IMR-90 (cell line): ENCODE measurements at regions not wholly inside any gene's neighbourhood (a gene's known extent, or its start where the extent isn't known, plus 50 kb on each side); places are given as distances from the start of the nearest gene placed in this dataset.

Experiments
- ATAC-seq: fragments of 200-7000 bp; cut with Tn5 transposase; 2 replicates; pipeline ENCODE4 v1.9.1; 2020; ENCODE audit warnings: low read depth, mild to moderate bottlenecking, moderate library complexity
- BruUV-seq: library from RNA; stranded (reverse); fragments of 400-500 nt; replicated peaks from 2 replicates; lab custom pipeline; 2021; lab: Mats Ljungman, UMichigan
- CTCF ChIA-PET: fragments of 300-600 bp; formaldehyde crosslinking; extraction: SDS; loops from one replicate; lab custom pipeline; 2021; ENCODE audit warnings: antibody characterized with exemption; lab: Yijun Ruan, JAX
- POLR2A ChIA-PET: fragments of 300-600 bp; sonication (Branson Sonifier 250); formaldehyde crosslinking; loops from one replicate; lab custom pipeline; 2022; ENCODE audit warnings: antibody characterized with exemption; ENCODE audit not compliant: unreplicated experiment; lab: Charles Lee
- DNase-seq: peaks from one replicate; pipeline ENCODE4 v3.0.0; 2013
- H2AFZ ChIP-seq: replicated peaks from 2 replicates; pipeline ENCODE3; 2013; ENCODE audit warnings: low read length, mild to moderate bottlenecking; ENCODE audit not compliant: poor library complexity
- H2AK5ac ChIP-seq: 2 replicates; pipeline ENCODE4 v1.6.1; 2013; ENCODE audit warnings: low read depth, low read length, inconsistent platforms
- H2AK9ac ChIP-seq: replicated peaks from 2 replicates; pipeline ENCODE3; 2013; ENCODE audit warnings: mild to moderate bottlenecking, low read depth, low read length, moderate library complexity; ENCODE audit not compliant: poor library complexity
- H2BK120ac ChIP-seq: 2 replicates; pipeline ENCODE4 v1.6.1; 2013; ENCODE audit warnings: low read depth, low read length, inconsistent platforms
- H2BK15ac ChIP-seq: 3 replicates; pipeline ENCODE4 v1.6.1; 2013; ENCODE audit warnings: low read depth, low read length, inconsistent platforms
- H2BK20ac ChIP-seq: 2 replicates; pipeline ENCODE4 v1.6.1; 2013; ENCODE audit warnings: low read depth, mild to moderate bottlenecking, inconsistent platforms, low read length, moderate library complexity
- H2BK5ac ChIP-seq: 2 replicates; pipeline ENCODE4 v1.6.1; 2013; ENCODE audit warnings: mild to moderate bottlenecking, low read depth, low read length, inconsistent platforms; ENCODE audit not compliant: poor library complexity, severe bottlenecking
- H3K14ac ChIP-seq: replicated peaks from 2 replicates; pipeline ENCODE4 v1.6.1; 2013; ENCODE audit warnings: low read depth, low read length, inconsistent platforms
- H3K18ac ChIP-seq: 2 replicates; pipeline ENCODE4 v1.6.1; 2013; ENCODE audit warnings: low read depth, low read length, control low read depth
- H3K23ac ChIP-seq: 2 replicates; pipeline ENCODE4 v1.6.1; 2013; ENCODE audit warnings: low read depth, low read length, inconsistent platforms
- H3K27ac ChIP-seq: 2 replicates; pipeline ENCODE4 v1.5.1; 2013; ENCODE audit warnings: mild to moderate bottlenecking, control low read depth, low read length; ENCODE audit not compliant: insufficient read depth
- H3K27me3 ChIP-seq: 2 replicates; pipeline ENCODE4 v1.6.1; 2013; ENCODE audit warnings: low read length; ENCODE audit not compliant: control insufficient read depth, insufficient read depth
- H3K36me3 ChIP-seq: 2 replicates; pipeline ENCODE4 v1.6.1; 2013; ENCODE audit warnings: low read length, mixed read lengths; ENCODE audit not compliant: control insufficient read depth, insufficient read depth
- H3K4ac ChIP-seq: 2 replicates; pipeline ENCODE4 v1.6.1; 2013; ENCODE audit warnings: low read depth, low read length, inconsistent platforms
- H3K4me1 ChIP-seq: 2 replicates; pipeline ENCODE4 v1.6.1; 2013; ENCODE audit warnings: low read length, mixed read lengths; ENCODE audit not compliant: control insufficient read depth, insufficient read depth
- H3K4me2 ChIP-seq: 2 replicates; pipeline ENCODE4 v1.6.1; 2013; ENCODE audit warnings: low read depth, mild to moderate bottlenecking, control low read depth, low read length, moderate library complexity
- H3K4me3 ChIP-seq: 2 replicates; pipeline ENCODE4 v1.5.1; 2013; ENCODE audit warnings: low read depth, mild to moderate bottlenecking, control low read depth, low read length, moderate library complexity; ENCODE audit not compliant: insufficient read depth
- H3K56ac ChIP-seq: 2 replicates; pipeline ENCODE4 v1.6.1; 2013; ENCODE audit warnings: low read length, inconsistent platforms; ENCODE audit not compliant: insufficient read depth; ENCODE audit errors: extremely low read depth
- H3K79me1 ChIP-seq, 2 experiments: 2 replicates each; pipeline ENCODE4 v1.6.1; 2013; ENCODE audit warnings: low read length in 2 of 2, inconsistent platforms in 1 of 2, low read depth in 1 of 2
- H3K9ac ChIP-seq: 2 replicates; pipeline ENCODE4 v1.6.1; 2013; ENCODE audit warnings: low read depth, low read length, control low read depth
- H3K9me1 ChIP-seq: 2 replicates; pipeline ENCODE4 v1.6.1; 2013; ENCODE audit warnings: low read length, inconsistent platforms; ENCODE audit not compliant: insufficient read depth
- H3K9me3 ChIP-seq: 2 replicates; pipeline ENCODE4 v1.6.1; 2013; ENCODE audit warnings: low read length; ENCODE audit not compliant: control insufficient read depth, insufficient read depth
- H4K20me1 ChIP-seq: 2 replicates; pipeline ENCODE4 v1.6.1; 2013; ENCODE audit warnings: low read length, inconsistent platforms; ENCODE audit not compliant: insufficient read depth
- H4K5ac ChIP-seq: 2 replicates; pipeline ENCODE4 v1.6.1; 2013; ENCODE audit warnings: mild to moderate bottlenecking, low read depth, low read length, control low read depth
- H4K8ac ChIP-seq, 2 experiments: 2 replicates each; pipeline ENCODE4 v1.6.1; 2013; ENCODE audit warnings: low read depth in 2 of 2, low read length in 2 of 2, control low read depth in 1 of 2, inconsistent platforms in 1 of 2
- H4K91ac ChIP-seq: 2 replicates; pipeline ENCODE4 v1.6.1; 2013; ENCODE audit warnings: low read depth, low read length, inconsistent platforms; ENCODE audit not compliant: insufficient read depth
- MAFK ChIP-seq: IDR thresholded peaks from 2 replicates; pipeline ENCODE4 v1.6.1; 2012; ENCODE audit warnings: low read depth, low read length, improper control_type of control experiment
- NFE2L2 ChIP-seq: fragments of 150-350 bp; IDR thresholded peaks from 2 replicates; pipeline ENCODE4 v1.6.1; 2016; ENCODE audit warnings: low read depth, mild to moderate bottlenecking, low read length
- WGBS, 2 experiments: methylation state at CpG; one replicate each; pipeline versions ENCODE4 v1.1.5 to v1.1.7; 2013; ENCODE audit warnings: missing lambda C conversion rate in 2 of 2; ENCODE audit not compliant: insufficient read length in 1 of 2; ENCODE audit errors: extremely low coverage in 2 of 2; 5-methylcytosine and 5-hydroxymethylcytosine counted together
- dilution Hi-C: fragments of 300-500 bp; cut with HindIII; formaldehyde crosslinking; loops from one replicate; pipeline ENCODE4 v1.14.3; 2018; ENCODE audit warnings: low sequenced_read_pairs; ENCODE audit not compliant: unreplicated experiment
- in situ Hi-C: fragments of 300-500 bp; cut with MboI; formaldehyde crosslinking; loops from 3 replicates; pipeline ENCODE4 v1.14.3; 2019; ENCODE audit warnings: low sequenced_read_pairs, inconsistent platforms, mixed read lengths
- intact Hi-C: fragments of 100-400 bp; cut with micrococcal nuclease; formaldehyde crosslinking; loops from 2 replicates; pipeline ENCODE4 v1.10.0; 2022

GRCh38 chr7:41331194-41331593 lies 371.7 kb downstream of the INHBA start:
- Histone ChIP-seq H2AK5ac (no peak overlapping the region), H2BK120ac (no peak overlapping the region), H3K27ac (no peak overlapping the region), H4K91ac (no peak overlapping the region), H3K36me3 (no peaks in the 10 kb centered on the region), H2BK5ac (no peak overlapping the region), H3K23ac (no peak overlapping the region), H2BK15ac (no peak overlapping the region), H2AK9ac (no peak overlapping the region), H3K14ac (no peak overlapping the region), H3K56ac (no peak overlapping the region), H4K5ac (no peak overlapping the region), H3K9ac (no peak overlapping the region), H3K4me1 (peaks cover 4% of the 10 kb centered on the region), H3K9me3 (no peaks in the 10 kb centered on the region), H2AFZ (no peak overlapping the region), H3K27me3 (no peaks in the 10 kb centered on the region), H4K20me1 (no peaks in the 10 kb centered on the region), H3K9me1 (no peaks in the 10 kb centered on the region), H3K79me1 (no peaks in the 10 kb centered on the region), H3K4me2 (no peak overlapping the region), H3K4me3 (no peak overlapping the region), H3K18ac (no peak overlapping the region), H2BK20ac (no peak overlapping the region), H3K4ac (no peak overlapping the region), H4K8ac (no peak overlapping the region)
- CTCF ChIA-PET = no interaction called here
- in situ Hi-C loops (no loop called here), dilution Hi-C loops (no loop called here), intact Hi-C loops (loop anchor here (10.0 kb wide), 1 partner anchor 364 kb away; no protein-coding TSS in a partner anchor)
- DNase-seq (no peak), ATAC-seq (no peak)
- no peak for TF ChIP-seq NFE2L2
- TF ChIP-seq MAFK = peak; percentile 93
- POLR2A ChIA-PET = no interaction called here
- BruUV-seq = no TSS peak
- WGBS, 2 experiments = 100% methylated on average over 1 of the region's 9 CpGs; no CpG with 5 or more reads in 1 of the 2 experiments
